ENCODE measurements at regions not wholly inside any gene's neighbourhood (a gene's known extent, or its start where the extent isn't known, plus 50 kb on each side); places are given as distances from the start of the nearest gene placed in this dataset.

DNA sequence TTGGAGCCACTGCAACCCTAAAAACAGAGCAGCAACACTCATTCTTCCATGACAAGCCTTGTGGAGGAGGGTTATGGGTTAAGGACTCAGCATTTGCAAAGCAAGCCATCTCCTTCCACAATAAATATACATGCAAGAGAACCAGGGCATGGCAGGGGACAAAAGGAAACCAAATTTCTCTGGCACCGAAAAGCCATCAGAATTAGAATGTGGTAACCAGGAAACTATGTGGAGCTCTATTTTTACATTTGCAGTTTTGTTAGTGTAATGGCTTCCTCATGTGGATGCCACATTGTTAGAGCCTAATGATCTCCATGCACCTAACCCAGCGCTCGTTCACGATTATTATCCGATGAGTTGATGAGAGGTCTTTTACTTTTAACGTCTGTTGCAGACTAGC is 91.7 kb downstream of the NAV1 start:
- Mint-ChIP-seq H3K36me3 (ENCODE audit: low read depth) (no peaks in the 10 kb centered on the region), H3K4me3 (no peak overlapping the region), H3K9me3 (no peaks in the 10 kb centered on the region), H3K27me3 (ENCODE audit: low read depth, poor library complexity) (peaks cover 31% of the 10 kb centered on the region), H3K27ac (peak overlapping the region; percentile 45), H3K4me1 (peaks cover 58% of the 10 kb centered on the region)
- TF ChIP-seq, protein P1, sequence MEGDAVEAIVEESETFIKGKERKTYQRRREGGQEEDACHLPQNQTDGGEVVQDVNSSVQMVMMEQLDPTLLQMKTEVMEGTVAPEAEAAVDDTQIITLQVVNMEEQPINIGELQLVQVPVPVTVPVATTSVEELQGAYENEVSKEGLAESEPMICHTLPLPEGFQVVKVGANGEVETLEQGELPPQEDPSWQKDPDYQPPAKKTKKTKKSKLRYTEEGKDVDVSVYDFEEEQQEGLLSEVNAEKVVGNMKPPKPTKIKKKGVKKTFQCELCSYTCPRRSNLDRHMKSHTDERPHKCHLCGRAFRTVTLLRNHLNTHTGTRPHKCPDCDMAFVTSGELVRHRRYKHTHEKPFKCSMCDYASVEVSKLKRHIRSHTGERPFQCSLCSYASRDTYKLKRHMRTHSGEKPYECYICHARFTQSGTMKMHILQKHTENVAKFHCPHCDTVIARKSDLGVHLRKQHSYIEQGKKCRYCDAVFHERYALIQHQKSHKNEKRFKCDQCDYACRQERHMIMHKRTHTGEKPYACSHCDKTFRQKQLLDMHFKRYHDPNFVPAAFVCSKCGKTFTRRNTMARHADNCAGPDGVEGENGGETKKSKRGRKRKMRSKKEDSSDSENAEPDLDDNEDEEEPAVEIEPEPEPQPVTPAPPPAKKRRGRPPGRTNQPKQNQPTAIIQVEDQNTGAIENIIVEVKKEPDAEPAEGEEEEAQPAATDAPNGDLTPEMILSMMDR (IDR thresholded peaks at IDR 0.05), result no peak
- no peak for DNase-seq

- TF ChIP-seq, protein P1 (IDR thresholded peaks at IDR 0.05), result no peak
- Mint-ChIP-seq H3K36me3 (ENCODE audit: low read depth) (no peaks in the 10 kb centered on the region), H3K4me3 (no peak overlapping the region), H3K9me3 (no peaks in the 10 kb centered on the region), H3K4me1 (peaks cover 62% of the 10 kb centered on the region), H3K27me3 (ENCODE audit: low read depth, poor library complexity) (peaks cover 31% of the 10 kb centered on the region), H3K27ac (no peak overlapping the region)
- no peak for DNase-seq
Observed at GRCh38 chr1:201631037-201631436, 92.1 kb downstream of the NAV1 start.

- TF ChIP-seq, protein P1 (IDR thresholded peaks at IDR 0.05), result no peak
- H3K36me3 Mint-ChIP-seq (ENCODE audit: low read depth), result no peaks in the 10 kb centered on the region
- H3K27me3 Mint-ChIP-seq (ENCODE audit: low read depth, poor library complexity), result peaks cover 31% of the 10 kb centered on the region
- no peak overlapping the region for H3K27ac Mint-ChIP-seq
- no peak for DNase-seq
- H3K4me1 Mint-ChIP-seq, result peaks cover 67% of the 10 kb centered on the region
- H3K9me3 Mint-ChIP-seq, result no peaks in the 10 kb centered on the region
- H3K4me3 Mint-ChIP-seq, result no peak overlapping the region
Observed at GRCh38 chr1:201632364-201632952, 93.5 kb downstream of the NAV1 start.

GRCh38 chr1:201633297-201633696 is 94.4 kb downstream of the NAV1 start:
- TF ChIP-seq, protein P1 (IDR thresholded peaks at IDR 0.05), result no peak
- no peak for DNase-seq
- no peaks in the 10 kb centered on the region for H3K9me3 Mint-ChIP-seq
- no peak overlapping the region for H3K27ac Mint-ChIP-seq
- H3K36me3 Mint-ChIP-seq (ENCODE audit: low read depth), result no peaks in the 10 kb centered on the region
- peaks cover 65% of the 10 kb centered on the region for H3K4me1 Mint-ChIP-seq
- peaks cover 33% of the 10 kb centered on the region for H3K27me3 Mint-ChIP-seq (ENCODE audit: low read depth, poor library complexity)
- no peak overlapping the region for H3K4me3 Mint-ChIP-seq

DNA sequence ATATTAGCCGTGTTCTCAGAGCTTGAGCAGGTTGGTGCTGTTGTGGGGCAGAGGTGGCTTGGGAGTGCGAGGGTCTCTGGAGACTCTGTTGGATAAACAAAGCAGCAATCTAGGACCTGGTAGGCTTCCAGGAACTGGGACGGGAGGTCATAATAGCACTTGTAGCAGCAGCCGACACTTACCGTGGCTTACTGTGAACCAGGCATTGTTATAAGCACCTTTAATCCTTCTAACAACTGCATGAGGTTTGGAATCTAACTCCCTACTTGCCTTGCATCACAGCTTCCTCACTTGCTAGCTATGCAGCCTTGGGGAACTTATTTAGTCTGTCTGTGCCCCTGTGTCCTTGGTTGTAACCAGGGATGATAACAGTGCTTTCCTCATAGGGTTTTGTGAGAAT is 94.9 kb downstream of the NAV1 start:
- Mint-ChIP-seq H3K4me1 (peaks cover 63% of the 10 kb centered on the region), H3K9me3 (no peaks in the 10 kb centered on the region), H3K4me3 (no peak overlapping the region), H3K36me3 (ENCODE audit: low read depth) (no peaks in the 10 kb centered on the region), H3K27ac (no peak overlapping the region), H3K27me3 (ENCODE audit: low read depth, poor library complexity) (peaks cover 35% of the 10 kb centered on the region)
- no peak for DNase-seq
- TF ChIP-seq, protein P1 (IDR thresholded peaks at IDR 0.05), result no peak

- H3K9me3 Mint-ChIP-seq, result no peaks in the 10 kb centered on the region
- no peak for DNase-seq
- H3K4me1 Mint-ChIP-seq, result peaks cover 63% of the 10 kb centered on the region
- H3K4me3 Mint-ChIP-seq, result no peak overlapping the region
- peaks cover 32% of the 10 kb centered on the region for H3K27me3 Mint-ChIP-seq (ENCODE audit: low read depth, poor library complexity)
- TF ChIP-seq, protein P1 (IDR thresholded peaks at IDR 0.05), result no peak
- H3K36me3 Mint-ChIP-seq (ENCODE audit: low read depth), result no peaks in the 10 kb centered on the region
- no peak overlapping the region for H3K27ac Mint-ChIP-seq
Observed at GRCh38 chr1:201634261-201634660, 95.3 kb downstream of the NAV1 start.

All from nephron progenitor cell (in vitro differentiated cells).